Tibial nerve (tissue), 3 donors: ENCODE measurements at regions not wholly inside any gene's neighbourhood (a gene's known extent, or its start where the extent isn't known, plus 50 kb on each side); places are given as distances from the start of the nearest gene placed in this dataset.

ENCODE experiments used
- CTCF ChIP-seq, 5 experiments: fragments of 200-600 bp in 3 of 5; fragments of 450-650 bp in 2 of 5; sonication (generic) in 3 of 5; IDR thresholded peaks; one replicate each; pipeline ENCODE4 v1.5.1; 2016 to 2019; ENCODE audit warnings: antibody characterized with exemption in 5 of 5, mild to moderate bottlenecking in 3 of 5, moderate library complexity in 2 of 5
- POLR2A ChIP-seq, 2 donors: fragments of 450-650 bp; IDR thresholded peaks; one replicate each; pipeline ENCODE4 v1.6.1; 2017; ENCODE audit warnings: antibody characterized with exemption in 2 of 2, mild to moderate bottlenecking in 2 of 2, moderate library complexity in 2 of 2

- TF ChIP-seq CTCF (IDR thresholded peaks at IDR 0.05) (no peak), POLR2A (IDR thresholded peaks at IDR 0.05) (no peak)
Measured at GRCh38 chr9:85349046-85349445, 392.7 kb downstream of the AGTPBP1 start.
